Left colon (tissue), 2 donors: ENCODE measurements at regions not wholly inside any gene's neighbourhood (a gene's known extent, or its start where the extent isn't known, plus 50 kb on each side); places are given as distances from the start of the nearest gene placed in this dataset.

Experiments
- ATAC-seq: fragments of 200-7000 bp; cut with Tn5 transposase; one replicate; pipeline ENCODE4 v1.9.1; 2020; ENCODE audit warnings: mild to moderate bottlenecking, moderate library complexity
- DNase-seq, 2 donors: peaks; one replicate each; pipeline ENCODE4 v3.0.0-alpha.2; 2020
- intact Hi-C, 2 donors: fragments of 100-400 bp; cut with DNase I in 1 of 2; cut with micrococcal nuclease in 1 of 2; formaldehyde crosslinking; loops; one replicate each; pipeline versions ENCODE4 v1.11.2 to v1.14.0; 2022; cut with DNase I, micrococcal nuclease
- donor health status: DM: no; HTN: no; CAD: no.
- donor health status: DM: yes; HTN: yes; CAD: no.

DNA sequence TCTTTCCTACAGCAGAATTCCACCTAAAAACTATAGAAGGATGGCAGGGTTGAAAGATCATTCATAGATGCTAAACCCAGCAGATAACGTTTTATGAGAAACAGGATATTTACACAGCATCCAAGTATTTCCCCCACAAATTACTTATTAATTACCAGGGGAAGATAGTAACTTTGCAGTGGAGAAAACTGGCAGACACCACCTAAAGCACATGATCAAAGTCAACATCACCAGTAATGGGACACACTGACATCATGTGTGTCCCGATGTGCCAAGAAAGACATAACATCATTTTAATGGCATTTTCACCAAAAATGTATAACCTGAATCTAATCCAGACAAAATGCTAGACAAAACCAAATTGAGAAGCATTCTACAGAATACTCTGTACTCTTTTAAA, 220.4 kb upstream of the THBS1 start:
- ATAC-seq (no peak), DNase-seq (no peak)
- intact Hi-C loops, result no loop called here

- intact Hi-C loops, result no loop called here
- ATAC-seq, result no peak
- no peak for DNase-seq
Observed at GRCh38 chr15:39361497-39361896, 219.4 kb upstream of the THBS1 start.

- intact Hi-C loops, result no loop called here
- no peak for ATAC-seq
- no peak for DNase-seq
Observed at GRCh38 chr15:39362821-39363561, 217.9 kb upstream of the THBS1 start.

DNA sequence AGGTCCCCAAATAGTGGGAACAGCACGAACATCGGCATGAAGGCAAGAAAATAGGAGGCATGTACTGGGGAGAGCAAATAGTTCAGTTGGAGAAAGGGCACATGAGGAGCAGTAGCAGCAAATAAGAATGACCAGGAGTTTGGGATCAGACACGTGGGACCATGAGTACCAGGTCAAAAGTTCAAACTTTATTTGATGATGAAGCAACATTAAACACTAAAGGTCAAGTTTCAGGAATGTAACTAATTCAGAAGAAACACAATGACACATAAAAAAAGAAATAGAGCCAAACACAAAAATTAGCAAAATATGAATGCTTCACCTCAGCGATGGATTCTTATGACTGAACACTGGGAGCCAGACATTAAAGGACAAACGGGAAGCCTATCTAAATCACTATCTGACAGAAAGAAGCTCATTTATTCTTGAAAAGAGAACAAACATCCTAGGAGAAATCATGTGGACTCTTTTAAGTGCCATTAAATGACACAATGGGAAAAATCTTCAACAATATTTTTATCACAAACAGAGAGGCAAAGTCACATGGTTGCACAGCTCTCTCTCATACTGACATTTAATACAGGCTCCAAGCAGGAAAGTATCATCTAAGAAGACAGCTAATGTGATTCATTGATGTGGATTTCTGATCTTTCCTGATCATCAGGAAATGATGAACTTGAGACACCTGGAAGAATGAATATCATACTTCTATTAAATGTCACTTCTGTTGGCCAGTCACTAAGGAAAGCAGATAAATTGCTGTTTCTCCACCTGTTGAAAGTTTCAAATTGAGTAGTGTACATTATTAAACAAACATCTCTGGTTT, 216.9 kb upstream of the THBS1 start:
- no peak for DNase-seq
- no peak for ATAC-seq
- intact Hi-C loops, result no loop called here

GRCh38 chr15:39364721-39365120, 216.2 kb upstream of the THBS1 start:
- intact Hi-C loops, result no loop called here
- DNase-seq (no peak), ATAC-seq (no peak)

GRCh38 chr15:39365161-39365560, 215.7 kb upstream of the THBS1 start:
- intact Hi-C loops, result no loop called here
- no peak for DNase-seq
- ATAC-seq, result peak; percentile 42

DNA sequence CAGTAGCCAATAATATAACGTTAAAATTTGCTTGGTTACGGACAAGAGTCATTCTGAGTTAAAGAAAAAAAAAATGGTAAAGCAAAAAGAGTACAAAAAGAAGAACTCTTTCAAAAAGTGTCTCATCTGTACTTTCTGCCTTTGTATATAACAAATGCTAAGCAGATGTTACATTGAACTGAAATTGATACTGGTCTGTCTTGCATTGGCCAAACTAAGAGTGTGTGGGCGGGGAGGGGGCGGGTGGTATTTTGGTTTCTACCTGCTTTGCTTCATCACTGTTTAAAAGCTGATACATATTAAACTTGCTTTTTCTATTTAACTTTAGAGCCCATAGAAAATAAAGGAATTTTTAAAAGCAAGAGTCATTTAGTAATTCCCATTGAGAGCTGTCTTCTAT, 215.0 kb upstream of the THBS1 start:
- intact Hi-C loops, result no loop called here
- no peak for ATAC-seq
- no peak for DNase-seq

DNA sequence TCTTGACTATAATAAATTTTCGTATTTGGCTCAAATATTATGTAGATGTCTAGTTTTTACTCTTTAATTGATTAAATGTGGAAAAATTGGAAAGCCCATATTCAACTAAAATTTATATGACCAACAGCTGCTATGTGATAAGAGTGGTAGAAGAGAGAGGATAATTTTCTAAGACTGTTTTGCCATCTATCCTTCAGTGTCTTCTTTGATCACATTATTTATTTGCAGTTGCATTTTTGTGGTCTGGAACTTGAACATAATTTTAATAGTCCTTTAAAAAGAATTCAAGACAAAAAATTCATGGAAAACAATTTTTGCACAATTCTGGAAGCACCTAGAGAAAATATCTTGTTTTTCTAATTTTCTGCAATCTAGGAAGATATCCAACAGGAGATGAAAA, 213.3 kb upstream of the THBS1 start:
- no peak for ATAC-seq
- no peak for DNase-seq
- intact Hi-C loops, result no loop called here

GRCh38 chr15:39369768-39370167, 211.1 kb upstream of the THBS1 start:
- intact Hi-C loops, result no loop called here
- ATAC-seq (no peak), DNase-seq (no peak)

- no peak for DNase-seq
- ATAC-seq, result no peak
- intact Hi-C loops, result no loop called here
Observed at GRCh38 chr15:39376371-39376909, 204.4 kb upstream of the THBS1 start.

DNA sequence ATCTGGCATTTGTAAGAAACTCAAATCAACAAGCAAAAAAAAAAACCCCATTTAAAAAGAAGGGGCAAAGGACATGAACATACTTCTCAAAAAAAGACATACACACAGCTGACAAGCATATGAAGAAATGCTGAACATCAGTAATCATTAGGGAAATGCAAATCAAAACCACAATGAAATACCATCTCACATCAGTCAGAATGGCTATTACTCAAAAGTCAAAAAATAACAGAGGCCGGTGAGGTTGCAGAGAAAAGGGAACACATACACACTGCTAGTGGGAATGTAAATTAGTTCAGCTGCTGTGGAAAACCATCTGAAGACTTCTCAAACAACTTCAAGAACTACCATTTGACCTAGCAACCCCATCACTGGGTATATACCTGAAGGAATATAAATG, 199.4 kb upstream of the THBS1 start:
- DNase-seq, result no peak
- intact Hi-C loops, result no loop called here
- ATAC-seq, result no peak

GRCh38 chr15:39388118-39388517, 192.8 kb upstream of the THBS1 start:
- DNase-seq (no peak), ATAC-seq (no peak)
- intact Hi-C loops, result no loop called here

DNA sequence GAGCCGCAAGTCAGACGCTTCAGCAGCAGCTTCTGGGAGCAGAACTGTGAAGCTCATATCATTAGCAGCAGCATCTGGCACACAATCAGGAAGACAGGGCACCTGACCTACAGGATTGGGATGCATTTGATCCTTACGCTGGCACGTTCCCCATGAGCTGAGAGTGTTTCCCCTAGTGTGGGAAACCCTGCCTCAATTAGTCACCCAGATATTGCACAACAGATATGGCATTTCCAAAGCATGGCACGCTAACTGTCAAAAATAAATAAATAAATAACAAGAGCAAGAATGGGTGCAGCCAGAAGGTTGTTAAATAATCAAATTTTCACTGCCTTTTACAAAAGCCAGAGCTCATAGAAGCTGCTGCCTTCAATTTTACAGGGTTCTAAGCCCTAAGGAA, 189.6 kb upstream of the THBS1 start:
- ATAC-seq (no peak), DNase-seq (peak in 1 of 2 donors; percentile 44)
- intact Hi-C loops, result no loop called here

DNA sequence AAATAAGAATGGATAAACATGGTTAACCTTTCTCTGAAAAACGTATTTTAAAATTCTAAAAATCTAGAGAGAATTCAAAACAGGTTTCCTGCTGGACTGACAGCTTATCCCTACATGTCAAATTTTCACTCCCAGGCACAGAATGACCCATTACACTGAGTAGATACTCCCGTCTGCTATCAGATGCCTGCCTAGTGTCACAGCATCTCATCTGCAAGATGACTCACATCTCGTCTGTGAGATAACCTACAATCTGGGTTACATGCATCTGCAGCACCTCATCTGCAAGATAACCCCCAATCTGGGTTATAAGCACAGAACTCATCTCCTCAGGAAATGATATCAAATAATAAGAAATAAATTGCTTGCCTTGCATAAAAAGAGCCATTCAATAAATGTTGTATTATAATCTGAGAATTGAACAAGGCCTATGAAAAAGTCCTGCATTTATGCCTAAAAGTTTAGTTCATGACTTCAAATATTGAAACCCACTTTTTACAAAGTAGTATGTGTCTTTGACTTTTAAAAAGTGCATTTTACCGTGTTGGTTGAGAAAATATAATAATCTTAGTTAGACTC, 188.3 kb upstream of the THBS1 start:
- no peak for ATAC-seq
- intact Hi-C loops, result no loop called here

DNA sequence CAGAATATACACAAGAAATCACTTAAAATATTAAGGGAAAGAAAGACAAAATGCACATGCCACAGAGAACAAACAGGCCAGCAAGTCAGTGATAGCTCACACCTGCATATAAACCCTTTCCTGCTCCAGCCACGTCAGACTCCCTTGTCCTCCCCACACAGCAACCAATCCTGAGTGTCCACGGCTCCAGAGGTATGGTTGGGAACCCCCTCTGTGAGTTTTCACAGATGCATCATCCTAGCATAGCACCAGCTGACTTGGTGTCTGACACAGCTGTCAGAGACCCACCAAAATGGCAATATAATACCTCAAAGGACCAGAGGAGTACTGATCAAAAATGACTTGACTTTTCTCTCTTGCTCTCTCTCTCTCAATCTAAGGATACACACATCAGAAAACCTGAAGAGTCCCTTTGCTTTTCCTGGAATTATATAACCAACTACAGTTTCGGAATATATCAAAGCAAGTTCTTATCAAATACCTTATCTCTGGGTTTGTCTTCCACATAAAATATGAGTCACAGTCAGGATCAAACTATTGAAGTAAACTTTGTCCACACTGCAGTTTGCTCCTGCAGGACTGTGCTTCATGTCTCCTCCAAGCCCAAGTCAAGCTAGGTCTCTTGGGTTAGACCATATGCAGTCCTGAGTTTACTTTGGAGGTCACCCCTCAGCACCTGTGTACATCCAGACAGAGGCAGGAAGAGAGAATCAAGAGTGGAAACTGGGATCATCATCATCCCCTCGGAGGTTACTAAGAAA, 187.1 kb upstream of the THBS1 start:
- DNase-seq (peak in 1 of 2 donors; percentile 45), ATAC-seq (peak; percentile 89)
- intact Hi-C loops, result no loop called here

More for the DNA sequence above, 188.3 kb upstream of the THBS1 start:
- DNase-seq, result no peak

DNA sequence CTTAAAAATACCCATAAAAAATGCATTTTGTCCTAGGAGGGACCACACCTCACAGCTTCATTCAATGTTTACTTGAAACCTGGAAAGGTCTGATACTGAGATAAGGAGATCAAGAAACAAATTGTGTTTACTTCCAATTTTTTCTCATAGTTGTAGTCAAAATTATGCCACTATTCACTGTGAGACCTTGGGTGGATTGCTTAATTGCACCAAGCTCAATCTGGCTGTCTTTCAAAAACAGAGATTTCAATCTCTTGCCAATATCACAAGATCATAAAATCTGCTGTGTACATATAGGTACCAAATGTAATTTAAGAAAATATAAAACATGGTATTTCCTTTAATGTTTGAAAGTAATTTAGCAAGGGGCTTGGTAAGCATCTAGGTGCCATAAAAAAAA, 186.4 kb upstream of the THBS1 start:
- intact Hi-C loops, result no loop called here
- peak; percentile 73 for ATAC-seq
- no peak for DNase-seq

DNA sequence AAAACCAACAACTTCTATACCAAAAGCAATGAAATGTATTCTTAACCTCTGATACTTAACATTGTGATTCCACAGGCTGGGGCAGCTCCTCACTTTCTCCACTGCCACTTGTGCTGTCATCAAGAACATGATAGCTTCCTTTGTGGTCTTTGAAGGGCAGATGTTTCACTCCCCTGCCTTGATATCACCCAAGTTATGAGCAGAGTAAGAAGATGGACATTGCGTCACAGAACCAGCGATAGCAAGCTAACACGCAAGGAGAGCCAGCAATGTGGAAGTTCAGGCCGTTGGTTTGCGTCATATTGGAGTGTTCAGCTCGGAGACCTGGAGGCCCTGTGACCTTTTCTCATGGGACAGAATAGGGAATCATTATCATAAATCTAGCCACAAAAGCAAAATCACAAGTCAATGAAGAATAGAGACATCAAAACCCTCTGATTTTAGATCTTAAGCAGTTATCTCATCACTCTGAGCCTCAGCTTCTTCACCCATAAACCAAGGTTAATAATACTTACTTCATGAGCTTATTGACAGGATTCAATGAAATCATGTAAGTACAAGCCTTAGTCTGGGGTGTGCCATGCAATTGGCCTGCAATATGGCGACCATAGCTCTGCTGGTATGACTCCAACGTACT, 183.8 kb upstream of the THBS1 start:
- DNase-seq (no peak), ATAC-seq (no peak)
- intact Hi-C loops, result no loop called here

DNA sequence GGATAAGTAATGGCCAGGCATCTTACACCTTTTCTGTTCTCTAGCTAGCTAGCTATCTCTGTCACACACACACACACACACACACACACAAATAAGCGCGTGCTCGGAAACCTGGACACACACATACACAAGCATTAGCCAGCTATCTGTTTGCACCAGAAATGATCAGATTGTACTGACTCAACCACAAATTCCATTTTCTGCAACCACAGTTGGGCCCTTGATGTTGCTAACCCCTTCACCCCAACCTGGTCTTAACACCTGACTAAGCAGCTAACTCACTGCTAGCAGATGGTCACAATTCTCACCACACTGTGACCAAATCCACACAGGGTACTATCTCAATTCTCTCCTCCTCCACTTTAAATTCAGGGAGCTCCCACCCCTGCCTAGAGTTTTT, 183.0 kb upstream of the THBS1 start:
- intact Hi-C loops, result no loop called here
- DNase-seq, result no peak
- ATAC-seq, result no peak

DNA sequence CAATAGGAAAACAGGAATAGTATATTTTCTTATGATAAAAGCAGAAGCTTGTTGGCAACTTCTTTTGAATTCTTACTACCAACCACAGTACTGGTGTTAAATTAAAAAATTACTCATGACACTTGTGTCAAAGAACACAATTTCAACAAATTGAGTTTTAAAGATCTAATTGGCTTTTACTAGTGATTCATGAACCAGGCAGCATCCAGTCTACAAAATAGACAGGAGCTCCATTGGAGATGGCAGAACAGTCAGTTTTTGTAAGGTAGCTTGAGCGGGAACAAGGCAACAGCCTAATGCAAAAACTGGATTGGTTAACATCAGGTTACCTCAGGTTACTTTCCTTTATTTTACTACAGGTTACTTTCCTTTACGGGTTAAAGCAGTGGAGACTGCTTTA, 181.3 kb upstream of the THBS1 start:
- no peak for DNase-seq
- no peak for ATAC-seq
- intact Hi-C loops, result no loop called here
